Lung (tissue), 11 donors: ENCODE measurements at regions not wholly inside any gene's neighbourhood (a gene's known extent, or its start where the extent isn't known, plus 50 kb on each side); places are given as distances from the start of the nearest gene placed in this dataset.

ENCODE experiments used
- ATAC-seq: fragments of 200-7000 bp; cut with Tn5 transposase; one replicate; pipeline ENCODE4 v1.9.1; 2020; ENCODE audit warnings: moderate number of reproducible peaks; ENCODE audit not compliant: insufficient read depth, low FRiP score
- DNase-seq, 3 donors: peaks; one replicate each; pipeline ENCODE4 v3.0.0-alpha.2; 2013 to 2017
- H3K27ac ChIP-seq, 2 donors: one replicate each; pipeline ENCODE4 v1.5.1; 2013; ENCODE audit warnings: mild to moderate bottlenecking in 2 of 2, moderate library complexity in 2 of 2, control low read depth in 1 of 2, inconsistent platforms in 1 of 2, low read depth in 1 of 2, low read length in 1 of 2
- H3K27me3 ChIP-seq, 3 donors: one replicate each; pipeline ENCODE4 v1.5.1; 2013; ENCODE audit warnings: low read length in 2 of 3; ENCODE audit not compliant: control insufficient read depth in 3 of 3, insufficient read depth in 3 of 3
- H3K36me3 ChIP-seq, 4 donors: one replicate each; pipeline ENCODE4 v1.5.1; 2013; ENCODE audit warnings: low read length in 4 of 4, mild to moderate bottlenecking in 1 of 4, moderate library complexity in 1 of 4; ENCODE audit not compliant: control insufficient read depth in 4 of 4, insufficient read depth in 4 of 4
- H3K4me1 ChIP-seq, 5 donors: one replicate each; pipeline ENCODE4 v1.5.1; 2013; ENCODE audit warnings: low read length in 5 of 5, mild to moderate bottlenecking in 2 of 5, moderate library complexity in 1 of 5; ENCODE audit not compliant: control insufficient read depth in 5 of 5, insufficient read depth in 5 of 5
- H3K4me3 ChIP-seq: one replicate; pipeline ENCODE4 v1.5.1; 2013; ENCODE audit warnings: mild to moderate bottlenecking, control low read depth, moderate library complexity
- H3K9ac ChIP-seq, 2 donors: one replicate each; pipeline ENCODE4 v1.5.1; 2013; ENCODE audit warnings: low read length in 2 of 2, control low read depth in 1 of 2; ENCODE audit not compliant: insufficient read depth in 1 of 2
- H3K9me3 ChIP-seq, 4 donors: one replicate each; pipeline ENCODE4 v1.5.1; 2013; ENCODE audit warnings: low read length in 3 of 4, mild to moderate bottlenecking in 1 of 4, moderate library complexity in 1 of 4; ENCODE audit not compliant: control insufficient read depth in 4 of 4, insufficient read depth in 3 of 4
- CTCF ChIP-seq: IDR thresholded peaks from 2 replicates; pipeline ENCODE4 v1.5.1; 2012; ENCODE audit warnings: mild to moderate bottlenecking; ENCODE audit errors: control extremely low read depth, extremely low read depth
- WGBS, 2 donors: extraction: QIAGEN DNeasy Blood & Tissue Kit; methylation state at CpG; one replicate each; pipeline ENCODE4 v1.1.7; 2013; 5-methylcytosine and 5-hydroxymethylcytosine counted together
- donor health status: control.
- donor health status: control.
- donor health status: Bipolar disorder and iron deficiency.
- donor health status: healthy.
- donor health status: DM: yes; HTN: yes; CAD: no.

- H3K27me3 ChIP-seq: peaks cover 0 to 3% (median 0%) of the 10 kb centered on the region in 3 donors
- no peaks in the 10 kb centered on the region for H3K9me3 ChIP-seq
- 81 to 88% methylated on average over 2 of the region's 2 CpGs for WGBS, 2 donors
- ATAC-seq (no peak), DNase-seq (no peak)
- no peak overlapping the region for H3K27ac ChIP-seq
- H3K4me1 ChIP-seq: no peaks in the 10 kb centered on the region
- H3K36me3 ChIP-seq: no peaks in the 10 kb centered on the region
- H3K4me3 ChIP-seq: no peak overlapping the region
- TF ChIP-seq CTCF: no peak
- no peak overlapping the region for H3K9ac ChIP-seq
Measured at GRCh38 chr15:81506071-81506470, 132.1 kb upstream of the TMC3 start.

- no peaks in the 10 kb centered on the region for H3K36me3 ChIP-seq
- H3K27ac ChIP-seq: no peak overlapping the region
- ATAC-seq (no peak), DNase-seq (peak in 1 of 3 donors; percentile 23)
- no peak overlapping the region for H3K4me3 ChIP-seq
- H3K9ac ChIP-seq: no peak overlapping the region
- H3K4me1 ChIP-seq: no peaks in the 10 kb centered on the region
- no peaks in the 10 kb centered on the region for H3K9me3 ChIP-seq
- H3K27me3 ChIP-seq: no peaks in the 10 kb centered on the region
- WGBS, 2 donors: 37 to 59% methylated on average over 4 of the region's 4 CpGs
- TF ChIP-seq CTCF: no peak
Measured at GRCh38 chr15:81504170-81504905, 130.3 kb upstream of the TMC3 start.

- H3K27ac ChIP-seq: no peak overlapping the region
- TF ChIP-seq CTCF: no peak
- H3K4me3 ChIP-seq: no peak overlapping the region
- 91 to 94% methylated on average over 4 of the region's 4 CpGs for WGBS, 2 donors
- H3K9me3 ChIP-seq: no peaks in the 10 kb centered on the region
- no peaks in the 10 kb centered on the region for H3K27me3 ChIP-seq
- DNase-seq: no peak
- no peak for ATAC-seq
- no peak overlapping the region for H3K9ac ChIP-seq
- H3K36me3 ChIP-seq: no peaks in the 10 kb centered on the region
- no peaks in the 10 kb centered on the region for H3K4me1 ChIP-seq
Measured at GRCh38 chr15:81502439-81502838, 128.4 kb upstream of the TMC3 start.

GRCh38 chr15:81500081-81500480, 126.1 kb upstream of the TMC3 start:
- H3K27ac ChIP-seq: no peak overlapping the region
- H3K9me3 ChIP-seq: peaks cover 0 to 3% (median 0%) of the 10 kb centered on the region in 4 donors
- H3K36me3 ChIP-seq: no peaks in the 10 kb centered on the region
- no peak for TF ChIP-seq CTCF
- WGBS, 2 donors: 83 to 88% methylated on average over 4 of the region's 4 CpGs
- peaks cover 0 to 4% (median 0%) of the 10 kb centered on the region in 3 donors for H3K27me3 ChIP-seq
- no peak overlapping the region for H3K4me3 ChIP-seq
- no peak overlapping the region for H3K9ac ChIP-seq
- DNase-seq (no peak), ATAC-seq (no peak)
- no peaks in the 10 kb centered on the region for H3K4me1 ChIP-seq
